ENCODE measurements at regions not wholly inside any gene's neighbourhood (a gene's known extent, or its start where the extent isn't known, plus 50 kb on each side); places are given as distances from the start of the nearest gene placed in this dataset.

GRCh38 chr4:18976884-18977283, 955.3 kb upstream of the LCORL start:
- TF ChIP-seq, protein P1, sequence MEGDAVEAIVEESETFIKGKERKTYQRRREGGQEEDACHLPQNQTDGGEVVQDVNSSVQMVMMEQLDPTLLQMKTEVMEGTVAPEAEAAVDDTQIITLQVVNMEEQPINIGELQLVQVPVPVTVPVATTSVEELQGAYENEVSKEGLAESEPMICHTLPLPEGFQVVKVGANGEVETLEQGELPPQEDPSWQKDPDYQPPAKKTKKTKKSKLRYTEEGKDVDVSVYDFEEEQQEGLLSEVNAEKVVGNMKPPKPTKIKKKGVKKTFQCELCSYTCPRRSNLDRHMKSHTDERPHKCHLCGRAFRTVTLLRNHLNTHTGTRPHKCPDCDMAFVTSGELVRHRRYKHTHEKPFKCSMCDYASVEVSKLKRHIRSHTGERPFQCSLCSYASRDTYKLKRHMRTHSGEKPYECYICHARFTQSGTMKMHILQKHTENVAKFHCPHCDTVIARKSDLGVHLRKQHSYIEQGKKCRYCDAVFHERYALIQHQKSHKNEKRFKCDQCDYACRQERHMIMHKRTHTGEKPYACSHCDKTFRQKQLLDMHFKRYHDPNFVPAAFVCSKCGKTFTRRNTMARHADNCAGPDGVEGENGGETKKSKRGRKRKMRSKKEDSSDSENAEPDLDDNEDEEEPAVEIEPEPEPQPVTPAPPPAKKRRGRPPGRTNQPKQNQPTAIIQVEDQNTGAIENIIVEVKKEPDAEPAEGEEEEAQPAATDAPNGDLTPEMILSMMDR (IDR thresholded peaks at IDR 0.05 in 8 of 11, conservative IDR thresholded peaks at IDR 0.05 in 3 of 11) = no peak
- TF ChIP-seq POLR2AphosphoS5 (IDR thresholded peaks at IDR 0.05) = no peak
